DOHH2 (cell line): ENCODE measurements at regions not wholly inside any gene's neighbourhood (a gene's known extent, or its start where the extent isn't known, plus 50 kb on each side); places are given as distances from the start of the nearest gene placed in this dataset.

Experiments used
- EZH2phosphoT487 ChIP-seq: fragments of 200-600 bp; sonication (generic); IDR thresholded peaks from 2 replicates; pipeline ENCODE4 v1.6.1; 2017; ENCODE audit warnings: borderline replicate concordance, mild to moderate bottlenecking, antibody characterized with exemption, low read length, moderate library complexity, mixed read lengths
- TF ChIP-seq, protein P1 (sequence below): fragments of 200-600 bp; sonication (generic); IDR thresholded peaks from one replicate; pipeline ENCODE4 v1.5.1; 2014; ENCODE audit warnings: antibody characterized with exemption, mild to moderate bottlenecking, low read depth, low read length; ENCODE audit not compliant: poor library complexity, severe bottlenecking

DNA sequence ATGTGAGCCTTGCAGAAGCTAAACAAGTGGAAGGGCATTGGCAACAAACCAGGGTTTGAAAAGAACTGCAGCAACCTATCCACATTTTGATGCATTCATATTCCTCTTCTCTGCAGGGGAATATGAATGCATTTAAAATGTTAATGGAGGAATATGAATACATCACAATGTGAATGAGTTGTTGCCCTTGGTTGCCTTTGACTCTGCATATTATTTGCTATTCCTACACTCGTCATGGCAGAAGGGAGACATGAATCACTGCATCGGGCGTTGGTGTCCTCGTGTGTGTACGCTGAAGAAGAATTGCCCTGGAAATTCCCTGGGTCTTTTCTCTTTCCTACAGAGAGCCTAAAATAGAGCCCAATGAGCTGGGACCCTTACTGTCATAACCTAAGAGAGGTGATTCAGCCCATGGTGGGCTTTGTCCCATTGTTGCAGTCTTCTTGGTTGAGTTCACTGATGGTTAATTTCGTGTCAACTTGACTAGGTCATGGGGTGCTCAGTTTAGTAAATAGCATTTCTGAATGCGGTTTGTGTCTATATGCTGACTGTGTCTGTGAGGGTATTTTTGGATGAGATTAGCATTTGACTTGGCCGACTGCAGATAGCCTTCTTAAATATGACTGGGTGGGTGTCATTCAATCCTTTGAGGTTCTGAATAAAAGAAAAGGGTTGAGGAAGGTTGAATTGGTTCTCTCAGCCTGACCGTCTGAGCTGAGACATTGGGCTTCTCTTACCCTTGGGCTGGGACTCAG, 1422.9 kb upstream of the TMEM132C start:
- TF ChIP-seq, protein P1, sequence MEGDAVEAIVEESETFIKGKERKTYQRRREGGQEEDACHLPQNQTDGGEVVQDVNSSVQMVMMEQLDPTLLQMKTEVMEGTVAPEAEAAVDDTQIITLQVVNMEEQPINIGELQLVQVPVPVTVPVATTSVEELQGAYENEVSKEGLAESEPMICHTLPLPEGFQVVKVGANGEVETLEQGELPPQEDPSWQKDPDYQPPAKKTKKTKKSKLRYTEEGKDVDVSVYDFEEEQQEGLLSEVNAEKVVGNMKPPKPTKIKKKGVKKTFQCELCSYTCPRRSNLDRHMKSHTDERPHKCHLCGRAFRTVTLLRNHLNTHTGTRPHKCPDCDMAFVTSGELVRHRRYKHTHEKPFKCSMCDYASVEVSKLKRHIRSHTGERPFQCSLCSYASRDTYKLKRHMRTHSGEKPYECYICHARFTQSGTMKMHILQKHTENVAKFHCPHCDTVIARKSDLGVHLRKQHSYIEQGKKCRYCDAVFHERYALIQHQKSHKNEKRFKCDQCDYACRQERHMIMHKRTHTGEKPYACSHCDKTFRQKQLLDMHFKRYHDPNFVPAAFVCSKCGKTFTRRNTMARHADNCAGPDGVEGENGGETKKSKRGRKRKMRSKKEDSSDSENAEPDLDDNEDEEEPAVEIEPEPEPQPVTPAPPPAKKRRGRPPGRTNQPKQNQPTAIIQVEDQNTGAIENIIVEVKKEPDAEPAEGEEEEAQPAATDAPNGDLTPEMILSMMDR = no peak
- TF ChIP-seq EZH2phosphoT487 = no peak
